Skeletal muscle tissue (tissue), 3 donors: ENCODE measurements at regions not wholly inside any gene's neighbourhood (a gene's known extent, or its start where the extent isn't known, plus 50 kb on each side); places are given as distances from the start of the nearest gene placed in this dataset.

Experiments
- H3K27ac ChIP-seq: one replicate; pipeline ENCODE4 v1.7.0; 2013; ENCODE audit warnings: mild to moderate bottlenecking, low read depth, low read length, inconsistent platforms
- H3K27me3 ChIP-seq, 3 donors: one replicate each; pipeline ENCODE4 v1.7.0; 2013; ENCODE audit warnings: low read length in 3 of 3; ENCODE audit not compliant: control insufficient read depth in 3 of 3, insufficient read depth in 3 of 3
- H3K36me3 ChIP-seq, 3 donors: one replicate each; pipeline ENCODE4 v1.7.0; 2013; ENCODE audit warnings: low read length in 3 of 3; ENCODE audit not compliant: control insufficient read depth in 3 of 3, insufficient read depth in 3 of 3
- H3K4me1 ChIP-seq, 3 donors: one replicate each; pipeline ENCODE4 v1.7.0; 2013; ENCODE audit warnings: low read length in 3 of 3, mild to moderate bottlenecking in 3 of 3; ENCODE audit not compliant: control insufficient read depth in 3 of 3, insufficient read depth in 3 of 3
- H3K4me3 ChIP-seq, 3 donors: one replicate each; pipeline ENCODE4 v1.7.0; 2013; ENCODE audit warnings: low read length in 3 of 3
- H3K9ac ChIP-seq, 3 donors: one replicate each; pipeline ENCODE4 v1.7.0; 2013; ENCODE audit warnings: low read length in 3 of 3, mild to moderate bottlenecking in 3 of 3, moderate library complexity in 2 of 3, low read depth in 1 of 3
- H3K9me3 ChIP-seq, 3 donors: one replicate each; pipeline ENCODE4 v1.7.0; 2013; ENCODE audit warnings: low read length in 3 of 3; ENCODE audit not compliant: control insufficient read depth in 3 of 3
- donor health status: Osteomylitis.

- Histone ChIP-seq H3K36me3 (no peaks in the 10 kb centered on the region), H3K9me3 (no peaks in the 10 kb centered on the region), H3K27me3 (no peaks in the 10 kb centered on the region), H3K27ac (no peak overlapping the region), H3K4me1 (no peaks in the 10 kb centered on the region), H3K4me3 (no peak overlapping the region), H3K9ac (no peak overlapping the region)
These were observed 381.4 kb downstream of the TMEM161B start for GRCh38 chr5:87887247-87887646.

DNA sequence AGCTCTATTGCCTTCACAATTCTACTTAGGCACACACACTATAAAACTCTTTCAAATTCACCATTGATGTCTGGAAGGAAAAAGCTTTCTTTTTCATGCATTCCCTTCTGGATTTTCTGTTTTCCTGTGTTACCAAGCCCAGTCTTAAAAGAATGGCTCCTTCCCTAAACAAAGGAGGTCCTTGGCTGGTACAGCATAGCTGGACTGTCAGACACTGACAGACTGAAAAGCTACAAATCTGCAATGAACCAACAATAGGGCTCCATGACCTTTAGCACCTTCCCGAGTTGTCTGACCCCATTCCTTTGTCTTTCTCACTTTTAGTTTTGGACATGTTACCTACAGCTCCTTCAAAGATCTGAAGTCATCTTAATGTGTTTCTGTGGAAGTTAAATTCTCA is 382.5 kb downstream of the TMEM161B start:
- no peaks in the 10 kb centered on the region for H3K9me3 ChIP-seq
- H3K4me1 ChIP-seq: no peaks in the 10 kb centered on the region
- no peaks in the 10 kb centered on the region for H3K36me3 ChIP-seq
- no peak overlapping the region for H3K27ac ChIP-seq
- no peak overlapping the region for H3K9ac ChIP-seq
- H3K4me3 ChIP-seq: no peak overlapping the region
- H3K27me3 ChIP-seq: no peaks in the 10 kb centered on the region

DNA sequence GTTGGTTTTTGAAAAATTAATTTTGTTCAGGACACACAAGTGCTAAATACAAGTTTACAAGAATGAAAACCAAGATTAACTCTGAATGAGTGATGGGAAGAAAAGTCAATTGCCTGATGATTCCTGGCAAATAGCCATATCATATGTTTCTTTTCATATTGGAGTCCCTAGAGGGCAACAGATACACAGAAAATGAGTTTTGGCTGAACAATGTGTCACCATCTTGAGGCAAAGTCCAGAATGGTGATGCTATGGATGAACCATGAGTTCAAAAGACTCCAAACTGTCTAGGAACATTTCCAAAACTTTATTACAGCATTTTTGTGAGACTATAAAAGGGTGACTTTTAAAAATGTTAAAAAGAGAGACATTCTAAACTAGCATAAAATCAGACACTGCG is 382.9 kb downstream of the TMEM161B start:
- H3K9ac ChIP-seq: no peak overlapping the region
- no peaks in the 10 kb centered on the region for H3K9me3 ChIP-seq
- no peaks in the 10 kb centered on the region for H3K27me3 ChIP-seq
- no peak overlapping the region for H3K4me3 ChIP-seq
- no peak overlapping the region for H3K27ac ChIP-seq
- no peaks in the 10 kb centered on the region for H3K4me1 ChIP-seq
- no peaks in the 10 kb centered on the region for H3K36me3 ChIP-seq

- no peak overlapping the region for H3K4me3 ChIP-seq
- H3K4me1 ChIP-seq: no peaks in the 10 kb centered on the region
- no peaks in the 10 kb centered on the region for H3K9me3 ChIP-seq
- no peak overlapping the region for H3K27ac ChIP-seq
- H3K27me3 ChIP-seq: no peaks in the 10 kb centered on the region
- no peak overlapping the region for H3K9ac ChIP-seq
- no peaks in the 10 kb centered on the region for H3K36me3 ChIP-seq
These were observed 391.1 kb downstream of the TMEM161B start for GRCh38 chr5:87877495-87877894.

GRCh38 chr5:87877023-87877422 is 391.6 kb downstream of the TMEM161B start:
- Histone ChIP-seq H3K27ac (no peak overlapping the region), H3K36me3 (no peaks in the 10 kb centered on the region), H3K9me3 (no peaks in the 10 kb centered on the region), H3K27me3 (no peaks in the 10 kb centered on the region), H3K4me1 (no peaks in the 10 kb centered on the region), H3K4me3 (no peak overlapping the region), H3K9ac (no peak overlapping the region)

DNA sequence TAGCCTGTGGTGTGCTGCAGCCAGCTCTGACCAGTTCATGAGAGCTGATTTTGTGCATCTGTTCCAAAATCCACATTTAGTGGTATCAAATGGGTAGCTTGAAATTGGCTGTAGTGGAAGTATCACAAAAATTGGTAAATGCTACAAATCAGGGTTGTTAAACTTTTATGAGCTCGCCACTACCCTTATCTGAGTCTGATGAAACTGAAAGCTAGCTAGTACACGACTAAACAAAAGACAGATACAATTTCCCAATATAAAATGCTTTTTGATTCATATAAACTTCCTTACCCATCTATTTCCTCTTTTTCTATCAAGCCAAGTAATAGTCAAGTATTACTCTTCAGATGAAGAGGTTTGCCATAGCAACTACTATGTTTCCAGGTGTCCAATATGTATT is 392.0 kb downstream of the TMEM161B start:
- no peak overlapping the region for H3K9ac ChIP-seq
- H3K36me3 ChIP-seq: no peaks in the 10 kb centered on the region
- H3K4me1 ChIP-seq: no peaks in the 10 kb centered on the region
- H3K27me3 ChIP-seq: no peaks in the 10 kb centered on the region
- no peaks in the 10 kb centered on the region for H3K9me3 ChIP-seq
- no peak overlapping the region for H3K4me3 ChIP-seq
- no peak overlapping the region for H3K27ac ChIP-seq

DNA sequence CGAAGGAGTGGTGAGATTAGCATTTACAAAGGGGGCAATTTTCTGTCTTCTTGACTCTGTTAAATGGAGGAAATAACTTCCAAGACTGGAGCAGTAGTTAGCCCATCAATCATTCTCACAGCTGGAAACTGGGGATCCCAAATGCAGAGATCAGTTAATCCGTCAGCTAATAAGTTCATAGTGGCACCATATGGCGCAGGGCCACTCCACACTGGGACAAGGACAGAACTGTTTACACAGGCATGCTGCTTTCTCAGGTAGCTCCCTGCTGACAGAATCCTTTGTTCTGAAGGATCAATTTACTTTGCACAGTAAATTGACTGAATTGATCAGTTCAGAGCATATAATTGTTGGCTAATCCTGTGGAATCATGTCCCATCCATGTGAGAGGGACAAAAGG is 395.7 kb downstream of the TMEM161B start:
- no peak overlapping the region for H3K9ac ChIP-seq
- H3K4me1 ChIP-seq: no peaks in the 10 kb centered on the region
- no peaks in the 10 kb centered on the region for H3K36me3 ChIP-seq
- H3K4me3 ChIP-seq: no peak overlapping the region
- H3K9me3 ChIP-seq: no peaks in the 10 kb centered on the region
- H3K27me3 ChIP-seq: no peaks in the 10 kb centered on the region
- H3K27ac ChIP-seq: no peak overlapping the region

DNA sequence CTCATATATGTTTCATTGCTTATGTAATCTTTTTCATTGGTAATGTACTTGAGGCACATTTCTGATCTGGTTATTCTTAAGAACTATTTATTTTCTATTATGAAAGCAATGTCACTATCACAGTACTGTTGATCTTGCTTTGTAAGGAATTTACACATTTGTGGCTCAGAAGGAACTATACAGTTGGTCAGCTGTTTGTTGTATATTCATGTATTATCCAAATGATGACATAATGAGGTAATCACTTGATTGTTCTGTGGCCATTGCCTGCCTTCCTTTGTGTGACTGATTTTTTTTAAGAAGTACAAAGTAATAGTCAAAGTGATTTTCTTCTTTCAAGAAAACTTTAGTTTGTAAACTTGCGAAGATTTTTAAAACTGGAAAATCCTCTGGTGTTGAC is 399.9 kb downstream of the TMEM161B start:
- no peaks in the 10 kb centered on the region for H3K36me3 ChIP-seq
- no peak overlapping the region for H3K27ac ChIP-seq
- H3K27me3 ChIP-seq: no peaks in the 10 kb centered on the region
- H3K9ac ChIP-seq: no peak overlapping the region
- H3K4me3 ChIP-seq: no peak overlapping the region
- no peaks in the 10 kb centered on the region for H3K4me1 ChIP-seq
- no peaks in the 10 kb centered on the region for H3K9me3 ChIP-seq

DNA sequence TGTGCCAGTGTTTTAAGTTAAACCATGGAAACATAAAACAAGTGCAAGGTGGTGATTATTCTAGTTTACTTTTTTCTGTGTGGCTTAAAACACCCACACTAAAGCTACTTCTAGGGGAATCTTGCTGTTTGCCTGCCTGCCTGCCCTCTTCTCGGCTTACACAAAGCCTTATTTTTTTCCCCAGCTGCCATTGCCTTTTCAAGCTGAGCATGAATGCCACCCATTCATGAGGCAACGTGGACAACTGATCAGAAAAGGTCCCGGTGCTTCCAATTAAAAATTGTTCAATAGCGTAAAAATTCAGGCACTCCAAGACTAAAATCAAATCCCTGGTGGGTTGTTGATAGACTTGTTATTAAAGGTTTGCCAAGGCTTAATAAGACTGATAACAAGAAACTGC is 401.4 kb downstream of the TMEM161B start:
- no peak overlapping the region for H3K9ac ChIP-seq
- no peaks in the 10 kb centered on the region for H3K4me1 ChIP-seq
- no peaks in the 10 kb centered on the region for H3K36me3 ChIP-seq
- no peaks in the 10 kb centered on the region for H3K9me3 ChIP-seq
- no peak overlapping the region for H3K4me3 ChIP-seq
- no peaks in the 10 kb centered on the region for H3K27me3 ChIP-seq
- H3K27ac ChIP-seq: no peak overlapping the region

DNA sequence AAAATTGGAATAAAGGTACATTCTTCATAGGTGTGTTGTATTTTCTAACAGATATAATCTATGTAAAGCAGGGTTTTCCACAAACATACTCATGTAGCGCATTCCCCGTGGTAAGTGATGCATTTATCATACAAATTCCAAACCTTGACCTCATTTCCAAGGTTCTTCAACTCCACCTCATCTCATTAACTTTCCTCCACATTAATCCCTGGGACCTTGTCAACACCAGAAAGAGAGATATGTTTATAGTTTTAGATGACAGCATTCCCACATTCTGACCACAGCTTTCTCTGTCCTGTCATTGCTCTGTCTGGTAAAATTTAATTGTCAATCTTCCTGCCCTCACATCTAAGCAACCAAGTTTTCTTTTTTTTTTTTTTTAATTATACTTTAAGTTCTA is 415.1 kb downstream of the TMEM161B start:
- Histone ChIP-seq H3K4me3 (no peak overlapping the region), H3K27ac (no peak overlapping the region), H3K27me3 (no peaks in the 10 kb centered on the region), H3K9ac (no peak overlapping the region), H3K36me3 (no peaks in the 10 kb centered on the region), H3K9me3 (peaks cover 0 to 2% (median 0%) of the 10 kb centered on the region in 3 donors), H3K4me1 (no peaks in the 10 kb centered on the region)

DNA sequence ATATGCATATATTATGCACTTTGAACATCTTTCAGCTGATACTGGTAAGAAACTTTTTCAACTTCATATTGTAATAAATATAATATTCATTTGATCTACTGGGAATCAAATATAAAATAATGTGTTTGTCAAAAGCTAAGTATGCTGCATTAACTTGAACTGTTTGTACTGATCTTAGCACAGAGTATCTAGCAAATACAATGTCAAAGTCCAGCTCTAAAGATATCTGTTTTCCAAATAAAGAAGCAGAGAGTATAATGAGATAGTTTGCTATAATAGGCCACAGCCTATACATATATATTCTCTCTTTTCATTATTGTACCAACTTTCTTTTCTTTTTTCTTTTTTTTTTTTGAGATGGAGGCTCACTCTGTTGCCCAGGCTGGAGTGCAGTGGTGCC is 417.0 kb downstream of the TMEM161B start:
- H3K27ac ChIP-seq: no peak overlapping the region
- no peaks in the 10 kb centered on the region for H3K27me3 ChIP-seq
- H3K9ac ChIP-seq: no peak overlapping the region
- H3K4me3 ChIP-seq: no peak overlapping the region
- no peaks in the 10 kb centered on the region for H3K4me1 ChIP-seq
- no peaks in the 10 kb centered on the region for H3K36me3 ChIP-seq
- peaks cover 0 to 2% (median 0%) of the 10 kb centered on the region in 3 donors for H3K9me3 ChIP-seq
